ENCODE measurements at regions not wholly inside any gene's neighbourhood (a gene's known extent, or its start where the extent isn't known, plus 50 kb on each side); places are given as distances from the start of the nearest gene placed in this dataset.

DNA sequence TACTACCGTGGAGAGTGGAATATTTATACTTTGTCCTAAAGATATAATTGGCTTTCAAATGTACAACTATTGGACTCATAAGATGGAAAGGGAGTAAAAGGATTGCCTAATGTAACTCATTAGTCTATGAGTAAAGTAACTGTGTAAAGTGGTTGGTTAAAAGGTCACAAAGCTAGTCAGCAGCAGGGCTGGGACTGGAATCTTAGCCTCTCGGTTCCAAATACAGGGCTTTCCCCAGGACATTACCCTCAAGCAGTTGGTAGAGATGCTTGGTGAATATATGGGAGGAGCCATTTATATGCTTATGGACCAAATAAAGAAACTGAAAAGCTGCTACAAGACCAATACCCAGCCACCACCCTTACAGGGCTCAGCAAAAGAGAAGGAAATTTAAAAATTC lies 283.7 kb downstream of the HLX start:
- Histone ChIP-seq H3K36me3 (no peaks in the 10 kb centered on the region), H3K4me1 (no peaks in the 10 kb centered on the region), H3K9me3 (no peaks in the 10 kb centered on the region), H3K4me3 (no peak overlapping the region), H3K27me3 (no peaks in the 10 kb centered on the region), H3K27ac (no peak overlapping the region)
- ATAC-seq (no peak), FAIRE-seq (no peak), DNase-seq (no peak)
- WGBS, 2 donors = 89 to 92% methylated on average over 2 of the region's 2 CpGs
- TF ChIP-seq CTCF (IDR thresholded peaks at IDR 0.05) = no peak
- intact Hi-C loops (cut with DNase I) = no loop called here

DNA sequence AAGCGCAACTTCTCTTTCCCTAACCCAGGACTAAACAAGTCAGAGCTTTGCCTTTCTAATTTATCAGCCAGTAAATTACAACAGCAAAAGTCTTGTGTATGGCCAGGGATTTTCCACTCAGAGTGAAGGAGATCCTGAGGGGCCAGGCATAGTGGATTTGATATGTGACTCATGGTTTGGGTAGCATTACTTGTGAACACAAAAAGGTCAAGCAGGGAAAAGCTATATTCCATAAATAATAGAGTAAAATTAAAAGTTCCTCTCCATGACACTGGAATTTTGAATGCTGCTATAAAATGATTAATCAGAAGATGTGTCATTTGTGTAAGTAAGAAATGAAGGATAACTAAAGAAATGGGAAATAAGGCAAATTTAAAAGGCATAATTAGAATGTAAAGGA lies 284.8 kb downstream of the HLX start:
- Histone ChIP-seq H3K4me1 (no peaks in the 10 kb centered on the region), H3K36me3 (no peaks in the 10 kb centered on the region), H3K4me3 (no peak overlapping the region), H3K9me3 (no peaks in the 10 kb centered on the region), H3K27ac (no peak overlapping the region), H3K27me3 (no peaks in the 10 kb centered on the region)
- WGBS, 2 donors = 94 to 96% methylated on average over 1 of the region's 1 CpG
- intact Hi-C loops (cut with DNase I) = no loop called here
- no peak for ATAC-seq
- DNase-seq = no peak
- no peak for TF ChIP-seq CTCF (IDR thresholded peaks at IDR 0.05)
- FAIRE-seq = no peak

- no peak for FAIRE-seq
Measured at GRCh38 chr1:221164951-221165838, 286.0 kb downstream of the HLX start.

DNA sequence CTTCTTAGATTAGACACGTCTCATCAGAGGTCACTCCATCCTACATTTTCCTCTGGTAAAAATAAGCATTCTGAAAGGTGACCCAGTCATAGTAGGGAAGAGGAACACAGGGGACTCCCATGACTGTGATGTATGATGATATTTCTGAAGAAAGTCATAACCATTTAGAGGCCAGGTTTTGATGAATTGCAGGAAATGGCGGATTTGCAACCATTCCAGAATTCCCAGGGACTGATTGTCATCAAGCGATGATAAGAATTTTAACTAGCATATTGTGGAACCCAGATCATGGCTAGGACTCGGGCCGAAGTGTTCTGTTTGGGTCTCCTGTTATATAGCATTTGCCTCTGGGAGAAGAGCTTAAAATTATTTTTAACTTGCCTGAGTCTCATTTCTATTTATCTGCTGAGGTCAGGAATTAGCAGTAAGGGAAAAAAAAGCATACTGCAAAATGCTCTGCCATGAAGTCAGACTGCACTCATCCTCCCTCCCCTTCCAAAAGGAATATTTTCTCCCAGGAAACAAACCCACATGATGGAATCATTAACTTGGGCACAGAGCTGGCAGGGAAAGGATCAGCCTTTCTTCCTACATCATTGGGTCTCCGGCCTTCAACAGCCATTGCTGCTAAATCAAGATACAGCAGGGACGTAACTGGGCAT lies 286.7 kb downstream of the HLX start:
- no peaks in the 10 kb centered on the region for H3K9me3 ChIP-seq
- H3K27me3 ChIP-seq = no peaks in the 10 kb centered on the region
- intact Hi-C loops (cut with DNase I) = no loop called here
- 55 to 72% methylated on average over 7 of the region's 7 CpGs for WGBS, 2 donors
- H3K27ac ChIP-seq = no peak overlapping the region
- H3K36me3 ChIP-seq = no peaks in the 10 kb centered on the region
- FAIRE-seq = no peak
- DNase-seq = no peak
- no peaks in the 10 kb centered on the region for H3K4me1 ChIP-seq
- TF ChIP-seq CTCF (IDR thresholded peaks at IDR 0.05) = no peak
- H3K4me3 ChIP-seq = no peak overlapping the region
- peak in 1 of 4 donors; percentile 26 for ATAC-seq

More at GRCh38 chr1:221164951-221165838, 286.0 kb downstream of the HLX start:
- no peaks in the 10 kb centered on the region for H3K36me3 ChIP-seq
- ATAC-seq = no peak
- no peak overlapping the region for H3K27ac ChIP-seq
- WGBS, 2 donors = 83 to 90% methylated on average over 4 of the region's 4 CpGs
- no peak for TF ChIP-seq CTCF (IDR thresholded peaks at IDR 0.05)
- no peaks in the 10 kb centered on the region for H3K27me3 ChIP-seq
- intact Hi-C loops (cut with DNase I) = no loop called here
- H3K9me3 ChIP-seq = no peaks in the 10 kb centered on the region
- H3K4me3 ChIP-seq = no peak overlapping the region
- no peaks in the 10 kb centered on the region for H3K4me1 ChIP-seq
- DNase-seq = no peak
